ENCODE measurements at regions not wholly inside any gene's neighbourhood (a gene's known extent, or its start where the extent isn't known, plus 50 kb on each side); places are given as distances from the start of the nearest gene placed in this dataset.

GRCh38 chr5:4372481-4372880 lies 767.6 kb upstream of the ADAMTS16 start:
- TF ChIP-seq CTCF (conservative IDR thresholded peaks at IDR 0.05; ENCODE audit: low read depth in 2 of 2) (no peak), EZH2 (IDR thresholded peaks at IDR 0.05; ENCODE audit: low read depth, unreplicated experiment) (no peak), POLR2AphosphoS5 (IDR thresholded peaks at IDR 0.05; ENCODE audit: low read depth) (no peak), EZH2phosphoT487 (IDR thresholded peaks at IDR 0.05; ENCODE audit: unreplicated experiment) (no peak), ETS1 (IDR thresholded peaks at IDR 0.05) (no peak), REST (IDR thresholded peaks at IDR 0.05; ENCODE audit: unreplicated experiment) (no peak), CREB1 (CRISPR knock-in tag; IDR thresholded peaks at IDR 0.05; ENCODE audit: low read depth) (no peak), ZNF331 (CRISPR knock-in tag; IDR thresholded peaks at IDR 0.05; ENCODE audit: low read depth) (no peak)

Measured in GM23338 (cell line).